Right lobe of liver (tissue), 4 donors: ENCODE measurements at regions not wholly inside any gene's neighbourhood (a gene's known extent, or its start where the extent isn't known, plus 50 kb on each side); places are given as distances from the start of the nearest gene placed in this dataset.

Experiments used
- POLR2A ChIP-seq: fragments of 450-650 bp; IDR thresholded peaks from one replicate; pipeline ENCODE4 v1.6.1; 2017; ENCODE audit warnings: antibody characterized with exemption, mild to moderate bottlenecking
- TF ChIP-seq, protein P1 (sequence below), 4 donors: fragments of 200-600 bp in 3 of 4; fragments of 450-650 bp in 1 of 4; IDR thresholded peaks; one replicate each; pipeline versions ENCODE4 v1.5.1 to v1.8.0; 2016 to 2022; ENCODE audit warnings: antibody characterized with exemption in 4 of 4, mild to moderate bottlenecking in 2 of 4
- donor health status: DM: no; HTN: no; CAD: no.
- donor health status: DM: no; HTN: no; CAD: no.
- donor health status: DM: no; HTN: yes; CAD: no.

DNA sequence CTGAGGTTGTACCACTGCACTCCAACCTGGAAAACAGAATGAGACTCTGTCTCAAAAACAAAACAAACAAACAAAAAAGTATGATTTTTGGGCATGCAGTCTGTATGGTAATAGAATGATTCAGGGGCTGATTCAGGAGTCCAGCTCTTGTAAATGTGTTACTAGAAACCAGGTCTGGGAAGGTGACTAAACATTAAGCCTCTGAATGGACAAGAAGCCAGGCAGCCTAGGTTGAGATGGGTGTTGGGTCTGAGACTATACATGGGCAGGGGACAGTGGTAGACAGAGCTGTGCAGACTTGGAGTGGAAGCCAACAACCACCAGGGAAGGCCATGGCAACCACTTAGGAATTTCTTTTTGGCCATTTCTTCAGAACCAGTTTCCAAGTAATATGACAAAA, 64.9 kb upstream of the TLE1 start:
- TF ChIP-seq, protein P1, sequence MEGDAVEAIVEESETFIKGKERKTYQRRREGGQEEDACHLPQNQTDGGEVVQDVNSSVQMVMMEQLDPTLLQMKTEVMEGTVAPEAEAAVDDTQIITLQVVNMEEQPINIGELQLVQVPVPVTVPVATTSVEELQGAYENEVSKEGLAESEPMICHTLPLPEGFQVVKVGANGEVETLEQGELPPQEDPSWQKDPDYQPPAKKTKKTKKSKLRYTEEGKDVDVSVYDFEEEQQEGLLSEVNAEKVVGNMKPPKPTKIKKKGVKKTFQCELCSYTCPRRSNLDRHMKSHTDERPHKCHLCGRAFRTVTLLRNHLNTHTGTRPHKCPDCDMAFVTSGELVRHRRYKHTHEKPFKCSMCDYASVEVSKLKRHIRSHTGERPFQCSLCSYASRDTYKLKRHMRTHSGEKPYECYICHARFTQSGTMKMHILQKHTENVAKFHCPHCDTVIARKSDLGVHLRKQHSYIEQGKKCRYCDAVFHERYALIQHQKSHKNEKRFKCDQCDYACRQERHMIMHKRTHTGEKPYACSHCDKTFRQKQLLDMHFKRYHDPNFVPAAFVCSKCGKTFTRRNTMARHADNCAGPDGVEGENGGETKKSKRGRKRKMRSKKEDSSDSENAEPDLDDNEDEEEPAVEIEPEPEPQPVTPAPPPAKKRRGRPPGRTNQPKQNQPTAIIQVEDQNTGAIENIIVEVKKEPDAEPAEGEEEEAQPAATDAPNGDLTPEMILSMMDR (IDR thresholded peaks at IDR 0.05): no peak
- TF ChIP-seq POLR2A: no peak
